HEK293T (cell line): ENCODE measurements at regions not wholly inside any gene's neighbourhood (a gene's known extent, or its start where the extent isn't known, plus 50 kb on each side); places are given as distances from the start of the nearest gene placed in this dataset.

Experiments used
- FOXA1 ChIP-seq: fragments of 450-650 bp; IDR thresholded peaks from 2 replicates; pipeline ENCODE4 v1.6.1; 2016; ENCODE audit warnings: mild to moderate bottlenecking
- HDGF ChIP-seq: fragments of 450-650 bp; IDR thresholded peaks from 2 replicates; pipeline ENCODE4 v1.6.1; 2017; ENCODE audit warnings: antibody characterized with exemption, borderline replicate concordance
- ZNF384 ChIP-seq: fragments of 450-650 bp; IDR thresholded peaks from 2 replicates; pipeline ENCODE4 v1.6.1; 2016
- TF ChIP-seq, protein P1 (sequence below): fragments of 450-650 bp; IDR thresholded peaks from 2 replicates; pipeline ENCODE4 v1.6.1; 2016

DNA sequence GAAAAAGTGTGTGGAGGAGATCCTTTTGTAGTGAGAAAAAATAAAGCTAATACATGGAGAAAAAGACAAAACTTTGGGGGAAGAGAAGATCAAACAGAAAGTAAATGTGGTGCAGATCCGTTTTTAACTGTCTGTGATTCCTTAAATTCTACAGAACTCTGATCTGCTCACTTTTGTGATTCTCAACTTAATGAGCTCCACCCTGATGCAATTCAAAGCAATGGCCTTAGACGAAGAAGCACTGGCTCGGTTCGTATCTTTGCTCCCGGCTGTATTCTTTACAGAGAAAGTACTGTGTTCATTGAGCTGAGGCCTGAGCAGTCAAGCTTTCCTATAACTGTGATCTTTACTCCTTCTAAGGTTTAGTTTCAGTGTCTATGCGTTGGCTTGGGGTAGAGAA lies 453.4 kb downstream of the DMAC1 start:
- TF ChIP-seq FOXA1 = no peak
- no peak for TF ChIP-seq ZNF384
- no peak for TF ChIP-seq HDGF
- TF ChIP-seq, protein P1, sequence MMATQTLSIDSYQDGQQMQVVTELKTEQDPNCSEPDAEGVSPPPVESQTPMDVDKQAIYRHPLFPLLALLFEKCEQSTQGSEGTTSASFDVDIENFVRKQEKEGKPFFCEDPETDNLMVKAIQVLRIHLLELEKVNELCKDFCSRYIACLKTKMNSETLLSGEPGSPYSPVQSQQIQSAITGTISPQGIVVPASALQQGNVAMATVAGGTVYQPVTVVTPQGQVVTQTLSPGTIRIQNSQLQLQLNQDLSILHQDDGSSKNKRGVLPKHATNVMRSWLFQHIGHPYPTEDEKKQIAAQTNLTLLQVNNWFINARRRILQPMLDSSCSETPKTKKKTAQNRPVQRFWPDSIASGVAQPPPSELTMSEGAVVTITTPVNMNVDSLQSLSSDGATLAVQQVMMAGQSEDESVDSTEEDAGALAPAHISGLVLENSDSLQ = no peak
